Activated gamma-delta T cell treated with Interleukin-2 at 50 U/mL for 16 hours (primary cell): ENCODE measurements at regions not wholly inside any gene's neighbourhood (a gene's known extent, or its start where the extent isn't known, plus 50 kb on each side); places are given as distances from the start of the nearest gene placed in this dataset.

Experiments used
- DNase-seq: peaks from one replicate; pipeline ENCODE4 v3.0.0-alpha.2; 2020

GRCh38 chr4:1459722-1460511 is 53.7 kb upstream of the NKX1-1 start:
- DNase-seq: no peak

GRCh38 chr4:1459081-1459721 is 53.0 kb upstream of the NKX1-1 start:
- DNase-seq: no peak

DNA sequence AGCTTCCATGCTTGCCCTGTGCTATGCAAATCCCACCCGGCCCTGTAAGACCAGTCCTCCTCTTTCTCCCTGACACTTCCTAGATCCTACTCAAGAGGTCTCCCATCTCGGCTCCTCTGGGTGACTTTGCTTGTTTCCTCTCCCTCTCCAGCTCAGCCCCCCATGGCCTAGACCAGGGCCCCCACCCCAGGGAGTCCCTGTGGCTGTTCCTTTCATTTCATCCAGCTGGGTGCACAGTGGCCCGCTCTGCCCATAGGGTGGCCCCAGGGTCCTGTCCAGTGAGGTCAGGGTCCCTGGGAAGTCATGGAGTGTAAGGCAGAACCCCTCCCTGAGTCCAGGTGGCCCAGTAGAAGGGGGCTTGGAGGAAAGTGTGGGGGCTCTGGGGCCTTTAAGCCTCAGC is 52.3 kb upstream of the NKX1-1 start:
- DNase-seq: no peak
